Stimulated activated naive CD8-positive, alpha-beta T cell treated with anti-CD3 and anti-CD28 coated beads, Interleukin-15, Interleukin-2, amounts not matched to agents 100 U/mL and 50 U/mL, for 24 hours (primary cell): ENCODE measurements at regions not wholly inside any gene's neighbourhood (a gene's known extent, or its start where the extent isn't known, plus 50 kb on each side); places are given as distances from the start of the nearest gene placed in this dataset.
"Not testable (repeated sequence)": the region's sequence is repeated elsewhere in the genome, so short reads cannot be mapped to it uniquely, and the experiment has no call there.

Experiments
- ATAC-seq: fragments of 150-1000 bp; cut with Tn5 transposase; one replicate; pipeline ENCODE4 v1.10.0; 2021
- DNase-seq: peaks from one replicate; pipeline ENCODE4 v3.0.0; 2021

GRCh38 chr14:82587226-82587625 is 1053.6 kb upstream of the SEL1L start:
- DNase-seq: no peak
- no peak for ATAC-seq

- ATAC-seq (no peak), DNase-seq (no peak)
Observed at GRCh38 chr14:82595466-82595865, 1061.8 kb upstream of the SEL1L start.

- no peak for ATAC-seq
- no peak for DNase-seq
Observed at GRCh38 chr14:82602794-82603193, 1069.1 kb upstream of the SEL1L start.

GRCh38 chr14:82604819-82605218 is 1071.2 kb upstream of the SEL1L start:
- DNase-seq (no peak), ATAC-seq (no peak)

- no peak for DNase-seq
- no peak for ATAC-seq
Observed at GRCh38 chr14:82621881-82622450, 1088.3 kb upstream of the SEL1L start.

- ATAC-seq (no peak), DNase-seq (no peak)
Observed at GRCh38 chr14:82626156-82627066, 1092.8 kb upstream of the SEL1L start.

- DNase-seq (no peak), ATAC-seq (no peak)
Observed at GRCh38 chr14:82635915-82636314, 1102.3 kb upstream of the SEL1L start.

- DNase-seq (no peak), ATAC-seq (no peak)
Observed at GRCh38 chr14:82636426-82636825, 1102.8 kb upstream of the SEL1L start.

GRCh38 chr14:82641050-82641540 is 1107.4 kb upstream of the SEL1L start:
- ATAC-seq: no peak
- DNase-seq: no peak

GRCh38 chr14:82642425-82642824 is 1108.8 kb upstream of the SEL1L start:
- ATAC-seq: no peak
- DNase-seq: no peak

GRCh38 chr14:82647088-82647810 is 1113.6 kb upstream of the SEL1L start:
- no peak for ATAC-seq
- no peak for DNase-seq

- no peak for ATAC-seq
Observed at GRCh38 chr14:82655770-82656169, 1122.1 kb upstream of the SEL1L start.

GRCh38 chr14:82657186-82657675 is 1123.6 kb upstream of the SEL1L start:
- no peak for ATAC-seq

More at GRCh38 chr14:82655770-82656169, 1122.1 kb upstream of the SEL1L start:
- no peak for DNase-seq

GRCh38 chr14:82661258-82661657 is 1127.6 kb upstream of the SEL1L start:
- DNase-seq (no peak), ATAC-seq (no peak)

More at GRCh38 chr14:82657186-82657675, 1123.6 kb upstream of the SEL1L start:
- no peak for DNase-seq

GRCh38 chr14:82667006-82667405 is 1133.4 kb upstream of the SEL1L start:
- DNase-seq: no peak
- ATAC-seq: no peak

GRCh38 chr14:82667501-82667900 is 1133.8 kb upstream of the SEL1L start:
- no peak for ATAC-seq
- DNase-seq: no peak

- no peak for ATAC-seq
- no peak for DNase-seq
Observed at GRCh38 chr14:82676403-82676802, 1142.8 kb upstream of the SEL1L start.

GRCh38 chr14:82689948-82690347 is 1156.3 kb upstream of the SEL1L start:
- no peak for ATAC-seq
- DNase-seq: no peak

GRCh38 chr14:82691191-82691590 is 1157.5 kb upstream of the SEL1L start:
- DNase-seq, ATAC-seq: not testable (repeated sequence)

GRCh38 chr14:82694820-82695219 is 1161.2 kb upstream of the SEL1L start:
- no peak for ATAC-seq
- DNase-seq: no peak

- ATAC-seq (no peak), DNase-seq (no peak)
Observed at GRCh38 chr14:82704218-82704617, 1170.6 kb upstream of the SEL1L start.

GRCh38 chr14:82710267-82710841 is 1176.7 kb upstream of the SEL1L start:
- ATAC-seq: no peak
- peak; percentile 56 for DNase-seq
